ENCODE measurements at regions not wholly inside any gene's neighbourhood (a gene's known extent, or its start where the extent isn't known, plus 50 kb on each side); places are given as distances from the start of the nearest gene placed in this dataset.
"Not testable (repeated sequence)": the region's sequence is repeated elsewhere in the genome, so short reads cannot be mapped to it uniquely, and the experiment has no call there.

DNA sequence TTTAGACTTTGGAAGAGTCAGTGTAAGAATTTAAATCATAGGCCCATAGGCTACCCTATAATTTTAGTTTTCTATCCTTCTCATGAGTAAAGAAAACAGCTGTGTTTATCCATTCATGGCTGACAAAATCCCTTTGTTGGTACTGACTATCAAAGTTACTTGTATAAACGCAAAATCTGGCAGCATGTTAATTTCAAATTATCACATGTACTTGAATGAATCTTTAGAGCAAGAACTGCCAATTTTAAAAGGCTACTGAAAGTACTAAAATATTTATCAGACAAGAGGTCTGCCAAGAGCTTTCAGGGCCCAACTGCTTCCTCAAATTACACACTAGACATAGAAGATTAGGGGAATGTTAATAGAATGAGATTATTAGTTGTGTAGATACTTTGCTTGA lies 66.6 kb downstream of the MYL12B start:
- DNase-seq (ENCODE audit: extremely low read depth, low read depth): no peak

DNA sequence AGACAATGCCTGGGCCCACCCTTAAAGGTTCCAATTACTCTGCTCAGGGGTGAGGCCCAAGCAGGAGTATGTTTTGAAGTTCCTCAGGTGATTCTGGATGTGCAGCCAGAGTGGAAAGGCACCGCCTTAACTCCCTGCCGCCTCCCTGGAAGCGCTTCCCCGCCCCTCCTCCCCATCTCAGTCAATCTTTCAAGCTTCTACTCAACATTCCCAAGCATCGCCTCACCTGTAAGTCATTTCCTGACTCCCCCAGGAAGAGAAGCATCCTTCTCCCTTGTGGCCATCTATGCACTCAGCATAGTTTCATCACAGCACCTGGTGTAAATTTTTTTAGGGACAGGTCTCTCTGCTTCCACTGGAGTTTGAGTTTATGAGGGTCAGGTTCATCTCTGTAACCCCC lies 67.5 kb downstream of the MYL12B start:
- no peak for DNase-seq (ENCODE audit: extremely low read depth, low read depth)

DNA sequence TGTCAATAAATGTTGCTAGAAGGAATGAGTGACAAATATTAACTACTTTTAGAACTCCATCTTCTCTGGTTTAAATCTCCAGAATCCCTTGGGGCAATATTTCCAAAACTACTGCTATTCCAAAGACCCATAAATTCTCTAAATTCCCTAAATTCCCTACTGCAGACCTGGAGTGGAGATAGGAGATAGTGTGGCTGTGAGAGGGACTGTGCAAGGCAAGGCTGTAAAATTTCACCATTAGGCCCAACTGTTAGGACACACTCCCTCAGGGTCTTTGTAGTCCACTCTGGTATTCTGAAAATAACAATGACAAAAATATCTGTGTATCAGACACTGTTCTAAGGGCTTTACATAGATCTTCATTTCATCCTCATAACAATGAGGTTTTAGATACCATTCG lies 67.9 kb downstream of the MYL12B start:
- DNase-seq (ENCODE audit: extremely low read depth, low read depth): no peak

DNA sequence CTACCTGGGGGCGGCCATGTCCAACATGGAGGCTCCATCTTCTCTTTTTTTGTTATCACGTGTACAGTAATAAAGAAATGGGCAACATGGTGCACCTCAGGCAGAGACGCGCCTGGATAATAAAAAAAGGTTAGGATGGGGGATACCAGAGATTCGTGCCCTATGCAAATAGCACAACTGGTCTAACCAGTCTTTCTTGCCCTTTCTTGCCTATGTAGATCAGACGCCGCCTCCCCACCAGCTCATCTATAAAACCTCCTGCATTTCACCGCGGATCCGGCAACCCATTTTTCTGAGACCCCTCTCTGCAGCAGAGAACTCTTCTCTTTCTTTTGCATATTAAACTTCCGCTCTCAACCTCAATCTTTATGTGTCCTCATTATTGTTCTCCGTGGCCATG lies 68.7 kb downstream of the MYL12B start:
- no peak for DNase-seq (ENCODE audit: extremely low read depth, low read depth)

DNA sequence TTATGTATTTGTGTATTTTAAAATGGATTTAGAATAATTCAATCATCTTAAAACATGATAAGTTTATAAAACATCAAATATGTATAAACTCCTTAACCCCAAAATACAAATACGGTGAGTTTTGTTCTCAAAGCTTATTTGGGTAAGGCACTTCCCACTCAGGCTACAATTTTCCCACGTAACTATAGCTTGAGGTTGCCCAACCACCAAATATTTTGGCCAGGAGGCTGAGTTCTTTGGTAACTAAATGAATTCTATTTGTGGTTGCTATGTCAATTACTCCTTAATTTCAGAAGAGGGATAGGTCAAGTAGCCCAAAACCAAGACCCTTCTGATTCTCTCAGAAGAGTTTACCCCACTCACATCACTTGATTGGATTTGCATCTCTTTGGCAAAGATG lies 70.4 kb downstream of the MYL12B start:
- no peak for DNase-seq (ENCODE audit: extremely low read depth, low read depth)

DNA sequence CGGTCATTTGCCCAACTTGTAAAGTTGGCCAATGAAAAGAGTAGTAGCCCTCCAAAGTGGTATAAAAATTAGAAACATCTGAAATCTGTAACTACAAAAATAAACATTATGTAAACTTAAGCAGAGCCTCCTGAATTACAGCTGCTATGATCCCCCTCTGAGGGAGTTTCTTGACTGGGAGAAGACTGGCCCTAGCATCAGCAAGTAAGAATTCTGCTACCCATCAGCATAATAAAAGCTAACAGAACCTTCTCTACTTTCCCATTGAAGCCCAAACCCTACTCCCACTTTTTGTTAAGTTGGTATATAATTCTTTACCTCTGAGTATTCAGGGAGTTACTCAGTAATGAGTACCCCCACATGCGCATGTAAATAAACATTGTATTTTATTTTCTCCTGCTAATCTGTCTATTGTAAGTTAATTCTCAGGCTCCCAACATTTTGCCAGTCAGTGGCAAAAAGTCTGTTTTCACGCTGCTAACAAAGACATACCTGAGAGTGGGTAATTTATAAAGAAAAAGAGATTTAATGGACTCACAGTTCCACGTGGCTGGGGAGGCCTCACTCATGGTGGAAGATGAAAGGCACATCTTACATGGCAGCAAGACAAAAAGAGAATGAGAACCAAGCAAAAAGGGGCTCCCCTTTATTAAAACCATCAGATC lies 71.3 kb downstream of the MYL12B start:
- no peak for DNase-seq (ENCODE audit: extremely low read depth, low read depth)

DNA sequence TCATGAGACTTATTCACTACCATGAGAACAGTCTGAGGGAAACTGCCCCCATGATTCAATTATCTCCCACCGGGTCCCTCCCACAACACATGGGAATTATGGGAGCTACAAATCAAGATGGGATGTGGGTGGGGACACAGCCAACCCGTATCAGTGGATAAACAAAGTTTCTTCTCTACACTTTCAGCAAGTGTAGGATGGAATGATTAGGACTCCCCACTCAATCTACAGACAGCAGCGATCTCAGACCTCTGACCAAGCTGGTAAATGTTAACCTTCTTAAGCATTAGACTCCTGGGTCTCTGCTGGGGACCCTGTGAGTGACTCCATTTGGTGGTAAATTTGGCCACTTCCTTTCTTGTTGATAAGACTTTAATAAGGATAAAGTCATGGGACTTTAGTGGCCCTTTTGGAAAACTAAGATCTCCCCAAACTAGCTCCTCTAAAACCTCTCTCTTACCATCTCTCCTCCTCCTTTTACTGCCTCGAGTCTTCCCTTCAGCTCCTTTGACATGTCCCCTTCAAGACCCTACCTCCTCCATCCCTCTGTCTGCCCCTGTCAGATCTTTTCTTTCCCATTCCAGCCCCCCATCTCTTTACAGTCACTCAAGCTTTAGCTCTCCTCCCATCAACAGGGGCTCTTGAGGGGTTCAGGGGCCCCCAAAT lies 71.9 kb downstream of the MYL12B start:
- DNase-seq (ENCODE audit: extremely low read depth, low read depth): no peak

DNA sequence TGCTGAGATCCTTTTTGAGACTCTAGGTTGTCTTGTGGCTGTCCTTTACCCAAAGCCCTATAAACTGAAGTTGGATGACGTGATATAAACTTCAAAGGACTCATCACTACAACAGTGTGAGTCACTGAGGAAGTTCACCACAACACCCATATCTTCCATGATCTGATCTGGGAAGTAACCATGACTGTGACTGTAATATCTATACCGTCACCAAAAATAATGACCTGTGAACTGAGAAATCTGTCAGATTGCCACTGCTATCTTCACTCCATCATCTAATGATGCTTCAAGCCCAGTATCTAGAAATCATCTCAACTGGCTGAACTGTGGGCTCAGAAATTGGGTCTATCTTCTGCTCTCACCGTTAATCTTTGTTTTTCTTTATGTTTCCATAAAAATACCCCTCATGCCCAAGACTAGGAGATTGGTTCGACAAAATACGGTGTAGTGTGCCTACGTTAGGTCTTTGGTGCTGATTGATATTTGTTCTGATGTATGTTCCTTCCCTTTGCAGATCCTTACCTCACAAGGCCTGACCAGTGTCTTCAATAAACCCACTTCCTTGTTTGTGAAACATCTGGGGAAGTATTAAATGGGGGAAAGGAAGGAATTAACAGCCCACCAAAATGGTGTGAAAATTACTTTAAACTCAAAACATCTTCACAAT lies 78.2 kb downstream of the MYL12B start:
- DNase-seq (ENCODE audit: extremely low read depth, low read depth): no peak

DNA sequence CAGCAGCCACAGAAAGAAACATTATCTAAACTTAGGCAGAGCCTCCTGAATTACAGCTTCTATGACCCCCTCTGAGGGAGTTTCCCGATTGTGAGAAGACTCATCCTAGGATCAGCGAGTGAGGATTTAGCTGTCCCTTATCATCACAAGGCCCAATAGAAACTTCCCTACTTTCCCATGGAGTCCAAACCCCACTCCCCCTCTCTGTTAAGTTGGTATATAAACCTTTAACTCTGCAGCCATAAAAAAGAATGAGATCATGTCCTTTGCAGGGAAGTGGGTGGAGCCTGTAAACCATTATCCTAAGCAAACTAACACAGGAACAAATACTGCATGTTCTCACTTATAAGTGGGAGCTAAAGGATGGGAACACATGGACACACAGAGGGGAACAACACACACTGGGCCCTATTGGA lies 78.8 kb downstream of the MYL12B start:
- no peak for DNase-seq (ENCODE audit: extremely low read depth, low read depth)

DNA sequence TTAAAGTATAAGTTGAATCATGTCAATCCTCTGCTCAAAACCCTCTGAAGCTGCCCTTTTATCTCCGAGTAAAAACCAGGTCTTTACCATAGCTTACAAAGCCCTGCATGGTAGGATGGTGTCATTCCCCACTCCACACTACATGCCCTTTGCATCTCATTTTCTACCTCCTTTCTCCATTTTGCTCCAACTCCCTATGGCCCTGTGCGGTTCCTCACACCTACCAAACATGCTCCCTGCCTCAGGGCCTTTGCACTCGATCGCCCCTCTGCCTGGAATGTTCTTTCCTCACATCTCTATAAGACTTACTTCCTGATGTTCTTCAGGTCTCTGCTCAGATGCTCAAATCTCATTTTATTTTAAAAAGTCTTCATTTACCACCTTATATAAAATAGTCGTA lies 80.7 kb downstream of the MYL12B start:
- no peak for DNase-seq (ENCODE audit: extremely low read depth, low read depth)

DNA sequence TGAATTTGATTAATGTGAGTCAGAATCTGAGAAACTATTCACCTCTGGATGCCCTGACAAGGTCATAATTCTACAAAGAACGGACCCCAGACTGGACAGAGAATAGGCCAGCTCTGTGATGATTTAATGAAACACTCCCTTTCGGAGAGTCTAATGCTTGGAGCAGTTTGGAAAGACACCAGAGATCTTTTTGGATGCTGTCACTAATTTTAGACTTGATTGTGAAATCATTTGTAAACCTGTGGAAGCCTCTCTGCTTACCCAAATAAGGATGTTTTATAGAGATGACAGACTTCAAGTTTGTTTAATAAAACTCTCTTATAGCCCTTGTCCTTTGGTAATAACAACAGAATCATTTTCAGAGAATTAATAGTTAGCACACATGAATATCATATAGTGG lies 83.5 kb downstream of the MYL12B start:
- no peak for DNase-seq (ENCODE audit: extremely low read depth, low read depth)

DNA sequence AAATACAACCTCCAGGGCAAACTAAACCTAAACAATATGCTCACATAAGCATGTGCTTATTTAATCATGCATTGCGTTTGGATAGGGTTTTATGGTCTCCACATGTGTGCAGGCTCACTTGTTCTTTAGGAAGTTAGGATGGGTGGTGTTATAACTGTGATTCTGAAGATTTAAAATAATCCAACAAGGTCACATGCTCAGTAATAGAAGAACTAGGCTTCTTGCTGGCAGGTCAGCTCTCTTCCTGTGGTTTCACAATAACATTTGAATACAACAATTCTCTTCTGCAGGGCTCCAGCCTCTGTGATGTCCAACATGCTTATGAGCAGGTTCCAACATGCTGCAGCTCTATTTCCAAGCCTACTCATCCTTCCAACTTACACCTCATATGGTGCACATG lies 84.0 kb downstream of the MYL12B start:
- no peak for DNase-seq (ENCODE audit: extremely low read depth, low read depth)

DNA sequence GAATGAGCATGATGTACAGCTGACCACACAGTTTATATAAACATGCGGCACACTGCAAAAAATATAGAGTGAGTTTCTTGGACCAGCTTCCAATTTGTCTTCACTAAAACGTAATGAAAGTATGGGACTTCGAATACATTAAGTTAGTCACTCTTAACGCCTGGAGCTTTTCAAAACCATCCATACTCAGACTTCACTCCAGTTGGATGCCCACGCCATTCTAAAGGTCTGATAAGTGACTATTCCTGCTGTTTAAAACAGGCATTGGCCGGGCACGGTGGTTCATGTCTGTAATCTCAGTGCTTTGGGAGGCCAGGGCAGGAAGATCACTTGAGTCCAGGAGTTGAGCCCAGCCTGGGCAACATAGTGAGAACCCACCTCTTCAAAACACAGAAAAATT lies 84.6 kb downstream of the MYL12B start:
- DNase-seq (ENCODE audit: extremely low read depth, low read depth): no peak

DNA sequence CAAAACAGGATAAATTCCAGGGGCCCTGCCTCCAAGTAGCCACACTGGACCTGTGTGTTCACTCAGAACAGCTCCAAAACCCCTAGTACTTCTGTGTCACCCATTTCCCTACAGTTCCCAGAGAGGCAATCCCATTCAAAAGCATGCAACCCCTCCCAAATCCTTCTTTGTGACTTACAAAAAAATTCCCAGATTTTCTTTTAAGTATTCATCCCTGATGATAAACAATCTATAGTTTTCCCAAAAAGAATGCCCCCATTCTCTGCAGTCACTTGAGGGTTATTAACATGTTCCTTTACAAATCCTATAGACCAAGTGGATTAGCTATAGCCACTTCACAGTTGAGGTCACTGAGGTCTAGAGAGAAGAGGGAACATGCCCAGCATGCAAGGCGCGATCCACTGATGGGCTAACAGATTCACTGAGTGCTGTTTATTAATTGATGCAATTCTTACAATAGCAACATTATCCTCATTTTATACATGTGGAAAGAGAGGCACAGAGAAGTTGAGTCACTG lies 85.4 kb downstream of the MYL12B start:
- DNase-seq (ENCODE audit: extremely low read depth, low read depth): no peak

DNA sequence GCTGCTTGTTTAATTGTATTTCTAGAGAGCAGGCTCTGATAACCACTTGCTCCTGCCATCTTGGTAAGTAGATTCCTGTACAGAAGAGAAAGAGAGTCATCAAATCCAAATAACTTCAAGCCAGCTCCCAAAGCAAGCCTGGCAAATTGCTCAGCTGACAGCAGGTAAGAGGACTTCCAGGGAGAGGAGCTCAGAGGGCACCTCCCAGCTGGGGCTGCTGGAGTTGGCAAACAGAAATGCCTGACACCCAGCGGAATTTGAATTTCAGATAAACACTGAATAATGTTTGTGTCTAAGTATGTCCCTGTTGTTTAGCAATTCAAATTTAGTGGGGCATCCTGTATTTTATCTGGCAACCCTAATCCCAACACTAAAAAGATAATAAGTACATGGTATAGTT lies 86.2 kb downstream of the MYL12B start:
- no peak for DNase-seq (ENCODE audit: extremely low read depth, low read depth)

DNA sequence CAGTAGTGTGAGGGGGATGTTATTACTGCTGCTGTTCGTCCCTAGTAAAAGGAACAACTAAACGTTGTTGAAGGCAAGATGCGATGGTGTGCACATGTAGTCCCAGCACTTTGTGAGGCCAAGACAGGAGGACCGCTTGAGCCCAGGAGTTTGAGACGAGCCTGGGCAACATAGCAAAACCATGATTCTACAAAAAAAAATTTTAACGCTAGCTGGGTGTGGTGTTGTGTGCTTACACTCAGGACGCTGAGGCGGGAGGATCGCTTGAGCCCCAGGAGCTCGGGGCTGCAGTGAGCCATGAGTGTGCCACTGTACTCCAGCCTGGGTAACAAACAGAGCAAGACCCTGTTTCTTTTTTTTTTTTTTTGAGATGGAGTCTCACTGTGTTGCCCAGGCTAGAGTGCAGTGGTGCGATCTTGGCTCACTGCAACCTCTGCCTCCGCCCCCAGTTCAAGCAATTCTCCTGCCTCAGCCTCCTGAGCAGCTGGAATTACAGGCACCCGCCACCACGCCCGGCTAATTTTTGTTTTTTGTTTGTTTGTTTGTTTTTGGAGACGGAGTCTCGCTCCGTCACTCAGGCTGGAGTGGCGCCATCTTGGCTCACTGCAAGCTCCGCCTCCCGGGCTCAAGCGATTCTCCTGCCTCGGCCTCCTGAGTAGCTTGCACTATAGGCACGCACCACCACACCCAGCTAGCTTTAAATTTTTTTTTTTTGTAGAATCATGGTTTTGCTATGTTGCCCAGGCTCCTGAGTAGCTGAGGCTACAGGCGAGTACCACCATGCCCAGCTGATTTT lies 87.3 kb downstream of the MYL12B start:
- DNase-seq (ENCODE audit: extremely low read depth, low read depth): not testable (repeated sequence)

DNA sequence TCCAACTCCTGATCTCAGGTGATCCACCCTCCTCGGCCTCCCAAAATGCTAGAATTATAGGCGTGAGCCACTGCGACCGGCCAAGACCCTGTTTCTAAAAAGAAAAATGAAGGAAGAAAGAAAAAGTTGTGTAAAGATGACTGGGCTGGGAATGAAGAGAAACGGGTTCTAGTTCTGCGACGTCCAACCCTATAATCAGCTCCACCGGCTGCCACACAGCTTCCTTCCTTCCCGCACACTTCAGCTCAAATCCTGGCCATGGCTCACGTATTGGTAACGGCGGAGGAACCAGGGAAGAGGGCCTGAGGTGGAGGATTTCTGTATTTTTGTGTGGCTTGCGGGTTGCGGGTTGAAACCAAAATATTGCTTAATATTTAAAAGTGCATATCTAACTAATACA lies 88.1 kb downstream of the MYL12B start:
- no peak for DNase-seq (ENCODE audit: extremely low read depth, low read depth)

DNA sequence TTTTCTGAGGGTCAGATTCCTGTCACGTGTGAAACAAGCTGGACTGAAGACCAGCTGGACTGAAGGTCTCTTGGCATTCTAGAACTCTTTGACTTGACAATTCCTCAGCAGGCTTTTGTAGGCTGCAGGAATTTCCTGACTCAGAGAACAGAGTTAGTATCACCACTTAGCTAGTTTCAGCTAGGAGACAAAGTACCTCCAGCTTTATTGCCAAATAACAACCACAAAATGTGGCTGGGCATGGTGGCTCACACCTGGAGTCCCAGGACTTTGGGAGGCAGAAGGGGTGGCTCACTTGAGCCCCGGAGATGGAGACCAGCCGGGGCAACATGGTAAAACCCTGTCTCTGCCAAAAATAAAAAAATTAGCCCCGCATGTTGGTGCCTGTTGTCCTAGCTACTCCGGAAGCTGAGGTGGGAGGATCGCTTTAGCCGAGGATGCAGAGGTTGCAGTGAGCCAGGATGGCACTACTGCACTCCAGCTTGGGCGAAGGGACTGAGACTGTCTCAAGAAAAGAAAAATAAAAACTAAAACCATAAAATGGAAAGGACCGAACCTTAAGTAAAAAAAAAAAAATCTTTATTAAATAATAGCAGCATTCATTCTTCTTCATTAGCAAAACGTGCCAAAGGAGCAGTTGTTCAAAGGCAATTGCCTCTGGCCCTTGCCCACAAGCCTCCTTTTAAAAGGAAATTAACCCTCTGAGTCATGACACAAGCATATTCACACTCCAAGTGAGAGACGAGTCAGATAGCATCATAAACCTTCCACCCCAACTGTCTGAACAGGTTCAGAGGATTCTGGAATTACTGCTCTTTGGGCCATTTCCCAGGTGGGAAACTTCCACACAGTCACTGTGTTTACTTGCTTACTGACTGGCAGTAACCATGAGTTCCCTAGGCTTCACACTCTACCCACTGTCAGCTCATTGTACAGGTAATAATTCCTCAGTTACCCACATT lies 88.9 kb downstream of the MYL12B start:
- no peak for DNase-seq (ENCODE audit: extremely low read depth, low read depth)

DNA sequence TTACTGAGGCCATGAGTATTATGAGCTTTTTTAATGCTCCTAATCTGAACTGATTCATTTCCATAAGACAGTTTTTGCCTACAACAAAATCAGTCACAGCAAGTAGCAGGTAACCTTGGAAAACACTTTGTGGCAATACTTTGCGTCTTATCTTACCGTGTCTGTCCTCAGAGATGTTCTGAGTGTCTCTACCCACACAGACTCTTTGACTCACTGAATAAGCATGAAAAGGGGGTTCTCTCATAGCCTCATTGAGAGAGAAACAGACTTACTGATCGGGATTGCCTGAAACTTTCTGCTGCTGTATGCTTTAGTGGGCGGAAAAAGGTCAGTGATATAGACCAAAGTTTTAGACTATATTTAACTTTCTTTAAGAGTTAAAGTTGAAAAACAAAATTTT lies 92.6 kb downstream of the MYL12B start:
- DNase-seq (ENCODE audit: extremely low read depth, low read depth): no peak

DNA sequence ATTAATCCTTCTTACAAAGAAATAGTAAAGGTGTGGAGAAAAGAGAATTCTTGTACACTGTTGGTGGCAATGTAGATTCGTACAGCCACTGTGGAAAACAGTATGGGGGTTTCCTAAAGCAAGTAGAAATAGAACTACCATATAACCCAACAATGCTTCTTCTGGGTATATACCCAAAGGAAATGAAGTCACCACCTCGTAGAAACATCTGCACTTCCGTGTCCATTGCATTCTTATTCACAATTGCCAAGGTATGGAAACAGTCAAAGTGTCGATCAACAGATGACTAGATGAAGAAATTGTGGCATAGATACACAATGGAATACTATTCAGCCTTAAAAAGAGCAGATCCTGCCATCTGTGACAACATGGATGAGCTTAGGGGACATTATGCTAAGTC lies 93.4 kb upstream of the TGIF1 start:
- DNase-seq (ENCODE audit: extremely low read depth, low read depth): no peak
